ENCODE measurements at regions not wholly inside any gene's neighbourhood (a gene's known extent, or its start where the extent isn't known, plus 50 kb on each side); places are given as distances from the start of the nearest gene placed in this dataset.

- TF ChIP-seq CTCF (IDR thresholded peaks at IDR 0.05; ENCODE audit: low read depth, low read length) (no peak), EZH2phosphoT487 (IDR thresholded peaks at IDR 0.05; ENCODE audit: low read depth) (no peak)
Measured at GRCh38 chr13:23949200-23949599, 51.9 kb upstream of the C1QTNF9B start.

Data from OCI-LY3 (cell line).